NCI-H1092 (cell line): ENCODE measurements at regions not wholly inside any gene's neighbourhood (a gene's known extent, or its start where the extent isn't known, plus 50 kb on each side); places are given as distances from the start of the nearest gene placed in this dataset.
"Not testable (repeated sequence)": the region's sequence is repeated elsewhere in the genome, so short reads cannot be mapped to it uniquely, and the experiment has no call there.

Source experiments
- DNase-seq: peaks from one replicate; lab custom pipeline; 2025; lab: John Stamatoyannopoulos, UW

DNA sequence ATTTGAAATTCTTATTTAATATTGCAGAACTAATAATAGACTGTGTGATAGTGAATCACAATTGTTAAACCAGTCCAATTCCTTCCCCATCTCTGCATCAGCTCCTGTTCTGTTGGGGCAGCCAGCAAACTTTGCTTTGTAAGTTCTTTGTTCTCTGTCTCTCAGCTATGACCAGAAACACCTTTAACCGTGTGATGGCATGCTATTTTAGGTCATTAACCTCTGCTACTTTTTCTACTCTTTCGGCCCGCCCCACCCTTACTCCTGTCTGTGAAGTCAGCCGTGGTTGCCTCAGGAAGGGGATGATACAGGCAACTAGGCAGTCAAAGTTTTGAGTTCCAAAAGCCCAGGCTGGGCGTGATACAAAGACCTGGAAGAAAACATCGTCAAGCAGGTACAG is 51.3 kb upstream of the EGFL6 start:
- no peak for DNase-seq

DNA sequence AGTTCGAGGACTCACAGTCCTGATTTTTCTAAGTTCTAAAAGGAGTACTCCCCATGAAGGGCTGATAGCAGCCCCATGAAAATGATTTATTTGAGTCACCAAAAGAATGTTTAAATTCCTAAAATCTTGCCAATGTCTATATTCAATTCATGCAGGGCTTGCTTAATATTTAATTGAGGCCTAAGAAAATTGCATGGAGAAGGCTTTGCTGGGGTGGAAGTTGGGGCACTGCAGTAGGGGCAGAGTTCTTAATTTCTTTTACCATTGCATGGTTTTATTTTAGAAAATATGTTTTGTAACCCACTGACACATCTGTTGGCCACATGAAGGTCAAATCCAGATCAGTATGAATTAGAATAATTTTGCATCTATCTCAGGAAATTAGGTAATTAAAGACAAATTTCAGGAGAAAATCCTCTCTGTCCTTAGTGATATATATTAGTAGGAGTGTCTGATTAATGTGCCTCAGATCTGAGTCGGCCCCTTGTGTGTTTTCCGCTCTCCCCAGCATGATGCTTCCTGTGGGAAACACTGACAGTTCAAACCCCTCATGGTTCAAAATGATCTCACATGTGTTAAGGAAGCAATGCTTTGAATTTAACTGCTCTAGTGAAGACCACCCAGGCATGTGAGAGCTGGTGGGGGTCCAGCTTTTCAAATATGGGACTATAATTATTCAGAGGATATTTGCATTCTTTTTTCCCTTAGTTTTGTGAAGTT is 54.0 kb upstream of the EGFL6 start:
- no peak for DNase-seq

DNA sequence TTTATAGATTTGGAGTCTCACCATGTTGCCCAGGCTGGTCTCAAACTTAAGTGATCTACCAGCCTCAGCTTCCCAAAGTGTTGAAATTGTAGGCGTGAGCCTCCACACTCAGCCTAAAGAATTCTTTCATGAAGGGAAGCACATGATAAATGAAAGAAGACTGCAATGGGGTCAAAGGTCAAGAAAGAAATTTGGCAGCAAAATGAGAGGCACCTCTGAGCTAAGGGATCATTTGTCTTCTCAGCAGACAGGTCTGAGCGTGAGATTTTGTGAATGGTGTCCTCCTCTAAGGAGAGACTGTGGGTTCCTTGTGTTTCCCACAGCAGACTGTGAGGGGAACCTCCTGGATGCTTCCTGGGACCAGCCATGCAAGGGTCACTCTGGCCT is 57.5 kb upstream of the EGFL6 start:
- no peak for DNase-seq

DNA sequence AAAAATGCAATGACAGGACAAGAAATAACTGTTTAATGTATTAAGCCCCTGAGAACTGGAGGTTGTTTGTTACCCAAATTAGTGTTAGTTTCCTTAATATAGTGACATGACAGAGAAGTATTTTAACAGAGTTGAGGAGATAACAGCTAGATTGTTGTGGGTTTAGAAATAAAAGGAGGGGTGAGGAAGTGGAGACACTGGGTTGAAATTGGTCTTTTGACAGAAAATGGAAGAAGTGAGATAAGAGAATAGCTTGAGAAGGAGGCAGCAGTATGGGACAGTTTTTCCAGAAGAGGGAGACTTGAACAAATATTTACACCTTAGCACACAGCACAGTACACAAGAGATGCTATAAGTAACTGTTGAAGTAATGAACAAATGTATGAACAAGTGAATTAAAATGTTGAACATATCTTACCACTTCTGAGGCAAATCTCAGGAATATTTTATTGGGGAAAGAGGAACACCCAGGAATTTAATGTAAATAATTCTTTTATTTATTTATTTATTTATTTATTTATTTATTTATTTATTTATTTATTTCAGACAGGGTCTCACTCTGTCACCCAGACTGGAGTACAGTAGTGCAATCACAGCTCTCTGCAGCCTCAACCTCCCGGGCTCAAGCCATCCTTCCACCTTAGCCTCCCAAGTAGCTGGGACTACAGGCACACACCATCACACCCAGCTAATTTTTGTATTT is 58.0 kb upstream of the EGFL6 start:
- DNase-seq = no peak

GRCh38 chrX:13507893-13508292 is 61.5 kb upstream of the EGFL6 start:
- DNase-seq = no peak

DNA sequence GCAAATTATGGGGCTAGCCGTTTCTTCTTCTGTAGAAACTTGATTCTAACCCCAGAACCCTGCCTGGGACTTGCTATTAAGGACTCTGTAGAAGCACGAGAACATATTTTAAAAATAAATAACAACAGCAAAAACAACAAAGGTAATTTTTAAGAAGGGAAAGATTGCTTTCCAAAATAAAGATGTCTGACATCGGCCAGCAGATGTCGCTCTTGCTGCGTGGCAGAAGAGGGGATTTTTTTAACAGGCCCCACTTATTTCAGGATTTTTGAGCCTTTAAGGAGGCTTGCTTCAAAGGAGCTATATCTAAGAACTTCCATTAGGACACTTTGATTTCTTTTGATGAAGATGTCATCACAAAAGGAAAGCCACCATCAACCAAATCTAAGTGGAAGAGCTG is 62.8 kb upstream of the EGFL6 start:
- DNase-seq = peak; percentile 23

DNA sequence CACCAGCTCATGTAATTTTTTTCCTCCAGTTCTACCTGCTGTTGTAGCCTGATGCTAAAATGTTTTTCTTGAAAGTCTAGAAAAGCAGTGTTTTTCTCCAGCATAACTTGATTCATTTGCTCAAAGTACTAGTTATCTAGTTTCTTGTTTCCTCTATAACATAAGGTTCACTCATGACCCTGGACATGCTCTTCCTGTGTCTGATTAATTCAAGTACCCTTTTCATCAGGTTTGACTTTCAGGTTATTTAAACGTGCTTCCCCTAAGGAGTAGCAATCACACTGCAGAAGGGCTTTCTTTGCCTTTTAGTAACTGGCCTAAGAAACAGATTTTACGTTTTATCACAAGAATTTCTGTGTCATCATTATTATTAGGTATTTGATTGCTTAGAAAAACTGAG is 66.8 kb upstream of the EGFL6 start:
- no peak for DNase-seq

DNA sequence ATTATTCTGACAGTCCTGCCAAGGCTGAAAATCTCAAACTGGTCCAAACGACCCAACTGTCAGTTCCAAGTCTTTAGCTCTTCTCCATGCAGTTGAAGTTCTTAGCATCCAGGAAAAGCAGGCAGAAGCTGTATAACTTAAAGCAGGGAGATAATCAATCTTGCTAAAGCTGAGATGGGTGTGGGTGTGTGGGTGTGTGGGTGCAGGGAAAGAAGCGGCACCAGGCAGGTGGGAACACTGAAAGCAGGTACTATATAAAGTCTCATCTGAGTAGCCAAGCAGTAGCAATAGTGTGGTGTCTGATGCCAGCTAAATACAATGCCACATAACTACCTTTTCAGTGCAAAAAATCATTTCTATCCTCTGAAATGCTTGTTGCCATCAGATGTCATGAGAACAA is 69.7 kb upstream of the EGFL6 start:
- no peak for DNase-seq

DNA sequence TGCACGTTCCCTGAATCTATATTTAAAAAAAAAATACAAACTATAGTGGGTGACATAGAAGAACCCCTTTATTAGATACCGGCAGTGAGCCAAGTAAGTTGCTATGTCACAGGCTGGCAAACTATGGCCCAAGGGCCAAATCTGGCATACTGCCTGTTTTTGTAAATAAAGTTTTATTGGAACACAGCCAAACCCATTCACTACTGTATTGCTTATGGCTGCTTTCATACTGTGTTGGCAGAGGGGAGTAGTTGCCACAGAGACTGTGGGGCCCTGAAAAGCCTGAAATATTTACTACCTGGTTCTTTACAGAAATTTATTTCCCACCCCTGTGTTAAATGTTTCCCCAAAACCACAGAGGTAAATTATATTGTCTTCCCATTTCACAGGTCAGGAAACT is 71.2 kb upstream of the EGFL6 start:
- DNase-seq = no peak

- peak; percentile 55 for DNase-seq
Measured at GRCh38 chrX:13495232-13495631, 74.2 kb upstream of the EGFL6 start.

- no peak for DNase-seq
Measured at GRCh38 chrX:13494562-13494961, 74.8 kb upstream of the EGFL6 start.

DNA sequence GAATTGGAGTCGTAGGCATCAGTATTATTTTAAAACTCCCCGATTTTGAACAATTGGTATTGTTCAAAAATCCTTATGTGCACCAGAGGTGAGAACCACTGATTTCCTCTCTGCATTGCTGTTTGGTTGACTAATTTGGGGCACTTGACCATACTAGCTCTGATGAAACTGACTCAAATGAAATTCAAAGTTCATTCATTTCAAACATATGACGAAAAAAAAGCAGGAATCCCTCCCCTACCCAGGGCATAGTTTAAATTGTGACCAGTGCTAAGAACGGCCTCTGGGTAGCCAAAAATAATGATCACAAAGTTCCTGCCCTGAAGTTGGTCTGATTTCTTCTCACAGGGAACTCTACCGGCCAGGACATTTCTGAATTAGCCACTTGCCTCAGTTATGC is 75.7 kb upstream of the EGFL6 start:
- DNase-seq = no peak

DNA sequence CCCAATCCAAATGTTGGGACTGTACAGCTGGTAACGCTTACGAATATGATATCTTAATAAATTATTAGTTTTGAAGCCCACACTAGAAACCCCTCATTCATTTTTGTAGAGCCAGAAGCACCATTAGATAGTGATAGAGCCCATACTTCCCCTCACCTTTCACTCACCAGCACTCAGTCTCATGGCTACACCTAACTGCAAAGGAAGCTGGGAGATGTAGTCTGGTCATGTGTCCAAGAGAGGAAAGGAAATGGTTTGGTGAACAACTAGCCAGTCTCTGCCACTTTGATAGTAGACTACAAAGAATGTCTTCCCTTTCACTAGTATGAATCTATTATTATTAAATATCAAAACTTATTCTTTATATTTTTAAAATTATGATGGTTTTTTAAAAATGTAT is 77.1 kb upstream of the EGFL6 start:
- no peak for DNase-seq

DNA sequence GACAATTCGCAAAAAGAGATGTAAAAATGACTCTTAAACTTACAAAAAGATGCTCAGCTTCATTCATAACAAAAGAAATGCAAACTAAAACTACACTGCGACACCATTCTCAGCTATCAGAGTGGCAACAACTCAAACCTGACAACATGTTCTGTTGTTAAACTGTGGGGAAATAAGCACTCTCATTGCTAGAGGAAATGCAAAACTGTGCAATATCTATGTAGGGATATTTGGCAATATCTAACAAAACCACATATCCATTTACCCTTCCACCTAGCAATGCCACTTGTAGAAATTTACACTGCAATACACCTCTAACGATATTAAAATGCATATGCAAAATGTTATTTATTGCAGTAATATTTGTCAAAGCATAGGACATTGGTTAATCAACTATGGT is 78.3 kb upstream of the EGFL6 start:
- DNase-seq = no peak

DNA sequence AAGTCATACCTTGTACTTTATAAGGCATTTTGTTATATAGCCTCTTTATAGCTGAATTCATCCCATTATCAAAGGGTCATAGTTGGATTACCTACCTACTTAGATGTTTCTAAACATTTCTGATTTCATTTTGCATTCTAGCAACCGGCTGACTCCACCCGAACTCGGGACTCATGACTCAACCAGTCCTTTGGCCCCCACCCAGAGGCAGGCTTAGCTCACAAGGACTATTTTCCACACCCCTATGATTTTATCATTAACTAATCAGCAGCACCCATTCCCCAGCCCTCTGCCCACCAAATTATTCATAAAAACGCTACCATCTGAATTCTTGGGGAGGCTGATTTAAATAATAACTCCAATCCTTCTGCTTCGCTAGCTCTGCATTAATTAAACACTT is 79.9 kb upstream of the EGFL6 start:
- DNase-seq = no peak

GRCh38 chrX:13487731-13488505 is 81.5 kb upstream of the EGFL6 start:
- peak; percentile 61 for DNase-seq

DNA sequence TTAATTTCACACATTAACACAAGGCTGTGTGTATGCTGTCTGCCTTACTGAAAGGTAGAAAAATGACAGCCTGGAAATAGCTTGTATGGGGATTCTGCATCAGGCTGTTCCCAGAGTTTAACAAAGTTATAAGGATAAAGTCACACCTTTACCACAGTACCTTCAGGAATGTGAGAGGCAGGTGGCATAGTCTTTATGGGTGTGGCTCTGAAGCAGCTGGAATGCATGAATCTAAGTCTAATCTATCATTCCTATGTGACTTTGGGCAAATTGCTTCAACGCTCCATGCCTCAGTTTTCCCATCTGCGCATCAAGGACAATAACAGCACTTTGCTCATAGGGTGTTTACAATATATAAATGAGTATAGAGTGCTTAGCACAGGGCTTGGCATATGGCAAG is 84.2 kb upstream of the EGFL6 start:
- no peak for DNase-seq

DNA sequence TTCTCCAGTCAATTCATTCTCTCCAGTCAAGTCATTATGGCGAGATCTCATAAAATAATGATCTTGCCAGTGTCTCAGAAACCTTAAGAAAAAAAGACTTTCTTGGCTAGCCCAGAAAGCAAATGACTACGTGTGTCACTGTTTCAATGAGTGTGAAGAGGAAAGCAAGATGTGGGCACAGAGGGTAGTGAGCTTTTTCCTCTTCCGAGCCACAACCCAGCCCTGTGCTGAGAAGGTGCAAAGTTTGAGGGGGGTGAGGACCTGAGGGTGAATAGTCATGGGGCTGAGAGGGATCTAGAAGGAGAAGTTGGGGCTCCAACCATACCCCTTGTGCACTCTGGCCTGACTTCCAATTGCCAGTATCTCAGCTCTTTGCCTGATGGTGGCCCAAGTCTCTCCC is 85.6 kb upstream of the EGFL6 start:
- DNase-seq = no peak

DNA sequence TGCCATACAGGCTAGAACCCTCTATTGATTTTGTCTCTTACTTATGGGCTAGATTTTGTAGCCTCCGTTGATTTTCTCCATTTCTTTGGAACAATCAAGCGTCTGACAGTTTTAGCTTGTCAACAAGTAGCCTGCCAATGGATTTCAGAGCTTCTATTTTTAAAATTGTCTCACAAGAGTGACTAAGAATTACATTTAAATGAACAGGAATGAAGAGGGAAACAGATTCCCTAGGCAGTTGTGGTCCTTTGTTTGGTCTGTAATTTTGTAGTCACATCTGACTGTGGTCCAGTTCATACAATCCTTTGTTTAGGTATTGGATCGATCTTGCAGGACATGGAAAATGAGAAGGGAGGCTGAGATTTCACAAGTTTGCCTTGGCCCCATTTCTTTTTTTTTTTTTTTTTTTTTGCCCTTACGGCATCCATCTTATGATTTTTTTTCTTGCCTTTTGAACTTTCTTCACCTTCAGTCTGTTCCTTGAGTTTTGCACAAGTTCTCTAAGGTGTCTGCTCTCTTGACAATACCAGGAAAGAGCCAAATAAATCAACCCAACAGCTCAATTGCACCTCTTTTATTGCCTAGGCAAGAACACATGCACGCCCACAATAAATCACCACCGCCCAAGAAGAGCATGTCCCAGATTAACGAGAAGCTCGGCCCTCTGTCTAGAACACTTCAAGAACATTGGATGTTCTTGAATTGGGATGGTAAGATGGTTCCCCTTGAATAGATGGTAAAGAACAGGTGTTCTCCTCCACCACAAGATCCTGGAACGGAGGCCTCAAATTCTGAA is 86.5 kb upstream of the EGFL6 start:
- DNase-seq = no peak

DNA sequence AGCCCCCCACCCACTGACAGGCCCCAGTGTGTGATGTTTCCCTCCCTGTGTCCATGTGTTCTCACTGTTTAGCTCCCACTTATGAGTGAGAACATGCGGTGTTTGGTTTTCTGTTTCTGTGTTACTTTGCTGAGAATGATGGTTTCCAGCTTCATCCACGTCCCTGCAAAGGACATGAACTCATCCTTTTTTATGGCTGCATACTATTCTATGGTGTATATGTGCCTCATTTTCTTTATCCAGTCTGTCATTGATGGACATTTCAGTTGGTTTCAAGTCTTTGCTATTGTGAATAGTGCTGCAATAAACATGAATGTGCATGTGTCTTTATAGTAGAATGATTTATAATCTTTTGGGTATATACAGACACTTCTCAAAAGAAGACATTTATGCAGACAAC is 88.6 kb upstream of the EGFL6 start:
- DNase-seq = not testable (repeated sequence)

GRCh38 chrX:13479452-13479813 is 90.0 kb upstream of the EGFL6 start:
- DNase-seq = no peak

DNA sequence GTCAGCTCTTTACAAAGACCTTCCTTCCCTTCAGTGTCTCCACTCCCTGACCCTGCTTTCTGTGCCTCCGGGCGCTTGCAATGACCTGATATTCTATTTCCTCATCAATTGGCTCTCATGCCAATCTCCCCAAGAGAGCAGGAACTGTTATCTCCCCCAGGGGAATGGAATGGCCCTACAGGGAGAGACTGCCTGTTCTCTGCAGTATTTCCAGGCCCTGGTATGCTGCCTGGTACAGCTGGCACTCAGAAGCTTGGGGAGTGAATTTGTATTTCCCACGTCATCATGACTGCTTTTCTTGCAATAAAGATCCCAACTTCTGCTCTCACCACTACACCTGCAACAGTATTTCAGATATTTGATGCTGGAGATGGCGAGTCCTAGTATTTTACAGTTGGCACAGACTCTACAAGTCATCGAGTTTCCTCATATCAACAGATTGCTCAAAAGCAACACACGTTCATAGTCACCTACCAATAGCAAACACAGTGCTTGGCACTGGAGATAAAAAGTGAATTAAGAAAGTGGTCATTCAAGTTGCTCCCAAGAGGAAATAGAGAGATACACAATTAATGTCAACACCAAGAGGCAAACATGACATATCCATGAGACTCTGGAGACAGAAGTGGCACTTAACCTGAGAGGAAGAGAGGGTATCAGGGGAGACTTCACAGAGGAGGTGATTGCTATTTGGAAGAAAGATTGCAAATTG is 90.5 kb upstream of the EGFL6 start:
- no peak for DNase-seq
